AG09319 (cell line): ENCODE measurements at regions not wholly inside any gene's neighbourhood (a gene's known extent, or its start where the extent isn't known, plus 50 kb on each side); places are given as distances from the start of the nearest gene placed in this dataset.

Experiments
- DNase-seq: peaks from one replicate; pipeline ENCODE4 v3.0.0-alpha.2; 2010; ENCODE audit warnings: low read depth; ENCODE audit errors: extremely low read depth
- TF ChIP-seq, protein P1 (sequence below): IDR thresholded peaks from 2 replicates; pipeline ENCODE4 v1.5.1; 2011; ENCODE audit warnings: low read depth, mild to moderate bottlenecking, inconsistent platforms, low read length, moderate library complexity

DNA sequence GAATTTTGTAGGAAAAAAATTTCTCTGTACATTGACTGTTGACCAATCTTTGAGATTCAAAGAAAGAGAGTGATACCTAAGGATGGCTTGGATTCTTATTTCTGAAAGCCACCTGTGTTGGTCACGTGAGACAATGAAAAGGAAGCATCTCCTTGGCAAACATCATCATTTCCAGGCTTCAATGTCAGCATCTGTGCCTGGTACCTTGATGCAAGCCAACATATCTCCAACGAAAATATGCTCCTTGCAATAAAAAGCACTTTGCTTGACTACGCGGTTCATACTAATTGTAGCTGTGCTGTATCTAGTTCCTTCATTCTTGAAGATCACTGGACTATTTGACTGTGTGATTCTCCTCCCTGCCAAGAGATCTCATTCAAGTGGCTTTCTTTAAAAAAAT lies 503.4 kb upstream of the PSMD7 start:
- DNase-seq, result no peak
- TF ChIP-seq, protein P1, sequence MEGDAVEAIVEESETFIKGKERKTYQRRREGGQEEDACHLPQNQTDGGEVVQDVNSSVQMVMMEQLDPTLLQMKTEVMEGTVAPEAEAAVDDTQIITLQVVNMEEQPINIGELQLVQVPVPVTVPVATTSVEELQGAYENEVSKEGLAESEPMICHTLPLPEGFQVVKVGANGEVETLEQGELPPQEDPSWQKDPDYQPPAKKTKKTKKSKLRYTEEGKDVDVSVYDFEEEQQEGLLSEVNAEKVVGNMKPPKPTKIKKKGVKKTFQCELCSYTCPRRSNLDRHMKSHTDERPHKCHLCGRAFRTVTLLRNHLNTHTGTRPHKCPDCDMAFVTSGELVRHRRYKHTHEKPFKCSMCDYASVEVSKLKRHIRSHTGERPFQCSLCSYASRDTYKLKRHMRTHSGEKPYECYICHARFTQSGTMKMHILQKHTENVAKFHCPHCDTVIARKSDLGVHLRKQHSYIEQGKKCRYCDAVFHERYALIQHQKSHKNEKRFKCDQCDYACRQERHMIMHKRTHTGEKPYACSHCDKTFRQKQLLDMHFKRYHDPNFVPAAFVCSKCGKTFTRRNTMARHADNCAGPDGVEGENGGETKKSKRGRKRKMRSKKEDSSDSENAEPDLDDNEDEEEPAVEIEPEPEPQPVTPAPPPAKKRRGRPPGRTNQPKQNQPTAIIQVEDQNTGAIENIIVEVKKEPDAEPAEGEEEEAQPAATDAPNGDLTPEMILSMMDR, result no peak

DNA sequence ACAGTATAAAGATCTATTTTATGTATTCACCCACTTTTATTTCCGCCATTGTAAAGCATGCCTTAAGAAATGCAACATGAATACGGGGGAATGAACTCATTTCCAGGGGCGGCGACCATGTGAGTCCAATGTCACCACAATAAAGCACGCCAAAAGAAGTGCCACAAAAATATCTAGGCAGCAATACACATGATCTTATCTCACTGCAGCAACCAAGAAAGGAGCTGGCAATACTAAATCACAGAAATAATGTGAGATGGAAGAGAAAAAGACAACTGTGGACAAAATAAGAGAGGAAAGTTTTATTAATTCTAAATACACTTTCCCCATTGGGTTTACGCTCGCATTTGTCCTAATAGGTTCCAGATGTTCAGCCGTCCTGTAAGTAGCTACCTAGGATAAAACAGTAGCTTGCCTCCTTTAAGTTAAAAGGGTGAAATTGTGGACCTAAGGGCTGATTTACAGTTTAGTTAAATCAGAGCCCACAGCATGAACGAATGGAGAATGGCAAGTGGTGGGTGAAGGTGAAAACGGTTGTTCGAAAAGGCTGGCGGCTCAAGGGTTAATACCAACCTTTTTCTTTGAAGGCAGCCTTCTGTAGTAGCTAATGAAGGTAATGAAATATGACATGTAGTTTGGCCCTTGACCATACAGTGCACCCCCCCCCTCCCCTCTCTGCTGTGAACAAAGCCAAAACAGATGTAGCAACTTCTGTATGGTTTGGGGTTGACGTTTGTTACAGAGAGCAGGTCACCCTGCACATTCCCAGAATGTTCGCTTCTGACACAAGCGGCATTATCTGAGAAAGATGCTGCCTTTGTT lies 504.2 kb upstream of the PSMD7 start:
- DNase-seq, result no peak
- TF ChIP-seq, protein P1, result no peak

DNA sequence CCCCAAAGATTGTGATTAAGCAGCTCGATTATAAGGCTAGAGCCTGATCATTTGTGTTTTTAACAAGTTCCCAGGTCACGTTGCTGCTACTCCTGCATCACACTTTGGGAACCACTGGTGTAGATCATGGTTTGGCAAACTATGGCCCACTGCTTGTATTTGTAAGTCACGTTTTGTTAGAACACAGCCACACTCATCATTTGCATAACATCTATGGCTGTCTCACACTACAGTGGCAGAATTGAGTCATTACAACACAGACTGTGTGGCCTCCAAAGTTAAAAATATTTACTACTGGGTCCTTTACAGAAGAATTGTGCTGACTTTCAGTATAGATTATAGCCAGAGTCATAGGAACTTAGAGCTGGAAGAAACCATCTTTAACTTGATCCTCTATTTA lies 515.3 kb upstream of the PSMD7 start:
- TF ChIP-seq, protein P1, result no peak
- no peak for DNase-seq

DNA sequence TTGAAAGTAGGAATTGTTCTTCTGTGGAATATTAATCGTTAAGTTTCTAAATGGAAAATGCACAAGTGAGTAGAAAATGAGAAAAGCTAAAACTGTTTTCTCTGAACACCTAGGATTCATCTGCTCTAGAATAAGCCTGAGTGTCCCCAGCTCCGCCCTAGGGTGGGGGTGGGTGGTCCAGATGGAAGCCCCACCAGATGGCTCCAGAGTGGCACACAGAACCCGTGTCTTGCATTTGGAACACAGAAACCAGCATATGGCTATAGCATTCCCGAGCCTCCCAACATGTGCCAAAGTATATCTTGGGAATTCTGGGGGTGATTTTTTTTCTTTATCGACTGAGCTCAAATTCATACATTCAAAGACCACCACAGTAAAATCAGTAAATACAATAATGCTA lies 517.7 kb upstream of the PSMD7 start:
- TF ChIP-seq, protein P1, result no peak
- DNase-seq, result no peak

DNA sequence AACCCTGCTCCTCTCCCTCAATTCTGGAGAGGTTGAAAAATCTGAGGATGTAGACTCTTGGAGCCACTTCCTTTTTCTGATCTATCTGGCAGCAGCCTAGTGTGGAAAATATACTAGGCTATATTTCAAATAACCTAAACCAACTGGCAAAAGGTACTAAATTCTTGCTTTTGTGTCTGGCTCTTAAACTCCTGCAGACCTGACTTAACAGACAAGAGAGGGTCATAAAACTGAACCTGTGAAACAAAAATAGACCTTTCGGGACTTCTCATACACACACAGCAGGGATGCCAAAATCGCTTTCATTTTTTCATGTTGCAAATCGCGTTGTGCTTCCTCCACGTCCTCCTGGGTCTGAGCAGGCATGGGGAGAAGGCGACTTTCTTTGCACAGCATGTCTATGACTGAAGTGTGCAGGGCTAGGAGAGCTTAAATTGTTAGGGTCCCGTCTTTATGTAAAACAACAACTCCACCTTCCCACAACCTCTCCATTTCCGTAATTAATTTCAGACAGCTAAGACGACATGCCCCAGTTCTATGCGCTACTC lies 520.7 kb upstream of the PSMD7 start:
- TF ChIP-seq, protein P1, result no peak
- DNase-seq, result no peak

DNA sequence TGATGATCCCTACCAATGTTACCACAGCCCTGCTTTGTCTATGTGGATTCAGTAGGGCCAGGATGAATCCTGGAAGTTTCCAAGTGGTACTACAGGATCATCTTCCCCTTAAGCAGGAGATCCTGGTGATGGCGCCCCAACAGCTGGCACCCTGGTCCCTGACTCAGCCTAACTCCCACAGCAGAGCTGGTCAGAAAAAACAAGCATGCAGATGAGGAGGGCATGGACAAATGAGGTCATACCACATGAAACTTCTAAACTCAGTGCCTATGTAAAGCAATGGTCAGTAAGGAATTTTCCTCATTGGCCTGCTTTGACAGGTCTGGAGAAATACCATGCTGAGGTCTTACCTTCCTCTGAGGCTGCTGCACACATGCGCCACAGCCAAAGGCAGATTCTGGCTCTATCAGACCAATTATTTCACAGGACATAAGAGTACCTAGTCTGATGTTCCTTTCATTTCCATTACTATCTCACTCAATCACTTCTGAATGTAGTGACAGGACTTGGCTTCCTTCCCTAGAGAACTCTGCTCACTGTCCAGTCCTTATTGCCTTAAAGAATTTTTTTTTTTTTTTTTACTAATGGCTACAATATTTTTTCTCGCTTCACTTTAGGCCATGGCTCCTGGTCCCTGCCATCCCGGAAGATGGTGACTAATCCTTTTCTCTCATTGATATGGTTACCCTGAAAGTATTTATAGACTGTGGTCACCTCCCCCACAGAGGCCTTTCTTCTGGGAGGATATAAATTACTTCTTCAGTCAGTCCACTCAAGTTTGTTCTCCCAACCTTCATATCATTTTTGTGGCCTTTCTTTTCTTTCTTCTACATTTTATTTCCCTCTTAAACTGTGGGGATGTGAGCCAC lies 525.2 kb upstream of the PSMD7 start:
- DNase-seq, result no peak
- TF ChIP-seq, protein P1, result no peak

DNA sequence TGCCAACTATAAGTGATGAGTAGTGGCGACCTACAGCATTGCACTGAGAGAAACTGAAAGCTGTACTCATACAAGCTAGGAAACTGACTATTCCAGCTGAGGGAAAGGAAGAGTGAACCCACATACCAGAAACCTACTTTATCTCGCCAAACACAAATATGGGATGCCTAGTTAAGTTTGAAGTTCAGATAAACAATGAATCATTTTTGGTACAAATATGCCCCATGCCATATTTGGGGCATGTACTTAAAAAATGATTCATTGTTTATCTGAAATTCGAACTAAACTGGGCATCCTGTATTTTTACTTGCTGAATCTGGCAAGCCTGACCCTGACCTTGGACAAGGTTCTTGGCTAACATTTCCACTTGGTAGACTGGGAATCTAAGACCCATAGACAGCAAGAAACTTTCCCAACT lies 527.8 kb upstream of the PSMD7 start:
- DNase-seq, result no peak
- TF ChIP-seq, protein P1, result no peak
